H1 (cell line): ENCODE measurements at regions not wholly inside any gene's neighbourhood (a gene's known extent, or its start where the extent isn't known, plus 50 kb on each side); places are given as distances from the start of the nearest gene placed in this dataset.

ENCODE experiments used
- CTCF ChIA-PET: fragments of 300-600 bp; sonication (Branson Sonifier 250); formaldehyde crosslinking; loops from one replicate; lab custom pipeline; 2021; ENCODE audit not compliant: partially characterized antibody; lab: Charles Lee
- POLR2A ChIA-PET: fragments of 300-600 bp; sonication (Branson Sonifier 250); formaldehyde crosslinking; loops from one replicate; lab custom pipeline; 2021; ENCODE audit warnings: inconsistent platforms; ENCODE audit not compliant: partially characterized antibody; lab: Charles Lee
- DNase-seq, 2 experiments: peaks; one replicate each; pipeline versions ENCODE4 v3.0.0 to v3.0.0-alpha.2; 2010 to 2022; ENCODE audit warnings: low spot score in 2 of 2, low read depth in 1 of 2, mixed read lengths in 1 of 2
- FAIRE-seq: peaks from 2 replicates; lab custom pipeline; 2011; peaks lifted over from hg19 to GRCh38; lab: Jason Lieb, UNC
- H2AFZ ChIP-seq: 2 replicates; pipeline ENCODE4 v1.8.1; 2012; ENCODE audit warnings: low read length, inconsistent platforms
- H2AK5ac ChIP-seq: 2 replicates; pipeline ENCODE4 v1.6.1; 2013; ENCODE audit warnings: low read depth, low read length
- H2BK120ac ChIP-seq: replicated peaks from 2 replicates; pipeline ENCODE3; 2013; ENCODE audit warnings: low read depth, low read length, inconsistent platforms
- H2BK12ac ChIP-seq: 2 replicates; pipeline ENCODE4 v1.6.1; 2013; ENCODE audit warnings: low read depth, low read length
- H2BK15ac ChIP-seq: 2 replicates; pipeline ENCODE4 v1.6.1; 2013; ENCODE audit warnings: low read length
- H2BK20ac ChIP-seq: 2 replicates; pipeline ENCODE4 v1.6.1; 2013; ENCODE audit warnings: low read length
- H2BK5ac ChIP-seq: 2 replicates; pipeline ENCODE4 v1.6.1; 2013; ENCODE audit warnings: low read depth, low read length
- H3K14ac ChIP-seq: 2 replicates; pipeline ENCODE4 v1.6.1; 2013; ENCODE audit warnings: inconsistent platforms; ENCODE audit not compliant: insufficient read length
- H3K18ac ChIP-seq: 2 replicates; pipeline ENCODE4 v1.6.1; 2013; ENCODE audit warnings: low read length; ENCODE audit errors: extremely low read depth
- H3K23ac ChIP-seq: 2 replicates; pipeline ENCODE4 v1.6.1; 2013; ENCODE audit warnings: inconsistent platforms; ENCODE audit not compliant: insufficient read length
- H3K23me2 ChIP-seq: 2 replicates; pipeline ENCODE4 v1.6.1; 2013; ENCODE audit warnings: low read depth, low read length
- H3K27ac ChIP-seq: 2 replicates; pipeline ENCODE4 v1.6.1; 2011; ENCODE audit warnings: low read depth, low read length, inconsistent platforms
- H3K27me3 ChIP-seq, 4 experiments: replicated peaks in 1 of 4; 1 replicate in 1 of 4; 2 replicates in 3 of 4; pipeline versions ENCODE4 v1.6.1 to v1.8.1; 2011 to 2013; ENCODE audit warnings: low read length in 3 of 4, mild to moderate bottlenecking in 3 of 4, inconsistent platforms in 2 of 4, mixed read lengths in 2 of 4, moderate library complexity in 1 of 4; ENCODE audit not compliant: control insufficient read depth in 3 of 4, insufficient read depth in 3 of 4; ENCODE audit errors: extremely low read depth in 1 of 4
- H3K36me3 ChIP-seq, 4 experiments: 2 replicates each; pipeline versions ENCODE4 v1.6.1 to v1.8.1; 2011 to 2013; ENCODE audit warnings: mild to moderate bottlenecking in 4 of 4, low read length in 3 of 4, moderate library complexity in 2 of 4, control low read depth in 1 of 4, inconsistent platforms in 1 of 4; ENCODE audit not compliant: insufficient read depth in 4 of 4, control insufficient read depth in 2 of 4
- H3K4ac ChIP-seq: replicated peaks from 2 replicates; pipeline ENCODE3; 2013; ENCODE audit warnings: low read length, low read depth, mixed read lengths, inconsistent platforms; ENCODE audit not compliant: insufficient read length
- H3K4me1 ChIP-seq, 4 experiments: replicated peaks in 1 of 4; 1 replicate in 1 of 4; 2 replicates in 3 of 4; pipeline versions ENCODE4 v1.6.1 to v1.8.1; 2011 to 2013; ENCODE audit warnings: low read length in 3 of 4, inconsistent platforms in 2 of 4, mixed read lengths in 1 of 4; ENCODE audit not compliant: insufficient read depth in 4 of 4, control insufficient read depth in 3 of 4
- H3K4me2 ChIP-seq, 2 experiments: 2 replicates each; pipeline versions ENCODE4 v1.6.1 to v1.8.1; 2011 to 2013; ENCODE audit warnings: low read depth in 2 of 2, low read length in 2 of 2, control low read depth in 1 of 2, inconsistent platforms in 1 of 2, mild to moderate bottlenecking in 1 of 2; ENCODE audit not compliant: insufficient read depth in 1 of 2
- H3K4me3 ChIP-seq, 4 experiments: fragments of 200-600, 300-600 bp in 1 of 4; sonication (generic), shearing (Covaris generic), sonication (Bioruptor Twin) in 1 of 4; 2 replicates each; pipeline versions ENCODE4 v1.5.1 to v1.8.1; 2011 to 2016; ENCODE audit warnings: low read length in 4 of 4, low read depth in 3 of 4, control low read depth in 2 of 4, inconsistent platforms in 2 of 4, mild to moderate bottlenecking in 2 of 4, mixed read lengths in 1 of 4, moderate library complexity in 1 of 4; ENCODE audit not compliant: insufficient read depth in 2 of 4; ENCODE audit errors: extremely low read depth in 1 of 4
- H3K56ac ChIP-seq: replicated peaks from 2 replicates; pipeline ENCODE3; 2013; ENCODE audit warnings: low read depth, mild to moderate bottlenecking, mixed read lengths, low read length, inconsistent platforms; ENCODE audit not compliant: insufficient read length
- H3K79me1 ChIP-seq: 2 replicates; pipeline ENCODE4 v1.6.1; 2013; ENCODE audit warnings: low read depth, low read length, control low read depth
- H3K79me2 ChIP-seq, 2 experiments: 2 replicates each; pipeline versions ENCODE4 v1.6.1 to v1.8.1; 2012 to 2013; ENCODE audit warnings: low read length in 2 of 2, mild to moderate bottlenecking in 2 of 2, inconsistent platforms in 1 of 2; ENCODE audit not compliant: insufficient read depth in 2 of 2, control insufficient read depth in 1 of 2
- H3K9ac ChIP-seq, 4 experiments: replicated peaks in 1 of 4; 1 replicate in 1 of 4; 2 replicates in 3 of 4; pipeline versions ENCODE4 v1.6.1 to v1.8.1; 2011 to 2013; ENCODE audit warnings: low read depth in 3 of 4, low read length in 3 of 4, control low read depth in 2 of 4, mild to moderate bottlenecking in 2 of 4, moderate library complexity in 2 of 4, inconsistent platforms in 1 of 4; ENCODE audit errors: extremely low read depth in 1 of 4
- H3K9me3 ChIP-seq, 2 experiments: 2 replicates each; pipeline versions ENCODE4 v1.6.1 to v1.8.1; 2012 to 2013; ENCODE audit warnings: mild to moderate bottlenecking in 2 of 2, moderate library complexity in 2 of 2, control low read depth in 1 of 2, inconsistent platforms in 1 of 2, low read depth in 1 of 2, low read length in 1 of 2, mixed read lengths in 1 of 2; ENCODE audit not compliant: insufficient read depth in 2 of 2
- H4K20me1 ChIP-seq, 2 experiments: replicated peaks in 1 of 2; 2 replicates each; pipeline versions ENCODE3 to v1.8.1; 2011 to 2013; ENCODE audit warnings: inconsistent platforms in 2 of 2, low read length in 2 of 2, mild to moderate bottlenecking in 1 of 2; ENCODE audit not compliant: insufficient read depth in 2 of 2, control insufficient read depth in 1 of 2
- H4K5ac ChIP-seq: 2 replicates; pipeline ENCODE4 v1.6.1; 2013; ENCODE audit warnings: low read length, low read depth, mixed read lengths, inconsistent platforms; ENCODE audit not compliant: insufficient read length
- H4K8ac ChIP-seq: 2 replicates; pipeline ENCODE4 v1.8.0; 2013; ENCODE audit warnings: mild to moderate bottlenecking, moderate library complexity, low read length, inconsistent platforms; ENCODE audit not compliant: insufficient read depth; ENCODE audit errors: extremely low read depth
- H4K91ac ChIP-seq: replicated peaks from 2 replicates; pipeline ENCODE3; 2013; ENCODE audit warnings: low read length, mixed read lengths, inconsistent platforms; ENCODE audit not compliant: insufficient read length
- CEBPB ChIP-seq: IDR thresholded peaks from 2 replicates; pipeline ENCODE4 v1.6.1; 2012; ENCODE audit warnings: low read depth, low read length
- CREB1 ChIP-seq: IDR thresholded peaks from 2 replicates; pipeline ENCODE4 v1.6.1; 2012; ENCODE audit warnings: inconsistent platforms
- NANOG ChIP-seq: IDR thresholded peaks from 2 replicates; pipeline ENCODE4 v1.6.1; 2011; ENCODE audit warnings: low read length, low read depth, mild to moderate bottlenecking, inconsistent platforms; ENCODE audit not compliant: insufficient read depth, poor library complexity, severe bottlenecking
- NRF1 ChIP-seq: IDR thresholded peaks from 2 replicates; pipeline ENCODE4 v1.6.1; 2011; ENCODE audit warnings: mild to moderate bottlenecking, low read depth, low read length, improper control_type of control experiment
- POLR2AphosphoS5 ChIP-seq: IDR thresholded peaks from 2 replicates; pipeline ENCODE4 v1.6.1; 2011; ENCODE audit warnings: low read depth, low read length
- RXRA ChIP-seq: IDR thresholded peaks from 2 replicates; pipeline ENCODE4 v1.6.1; 2011; ENCODE audit warnings: low read depth, mild to moderate bottlenecking, low read length, moderate library complexity; ENCODE audit not compliant: insufficient read depth
- SP1 ChIP-seq: IDR thresholded peaks from 2 replicates; pipeline ENCODE4 v1.6.1; 2011; ENCODE audit warnings: low read depth, low read length
- TEAD4 ChIP-seq: IDR thresholded peaks from 2 replicates; pipeline ENCODE4 v1.6.1; 2012; ENCODE audit warnings: low read depth, low read length, inconsistent platforms, mixed read lengths
- WGBS, 2 experiments: shearing (Covaris generic) in 1 of 2; methylation state at CpG; one replicate each; pipeline versions ENCODE4 v1.1.6 to v1.1.7; 2013 to 2015; ENCODE audit warnings: low lambda C conversion rate in 2 of 2, mixed read lengths in 2 of 2, inconsistent platforms in 1 of 2, low coverage in 1 of 2, missing lambda C conversion rate in 1 of 2; ENCODE audit not compliant: insufficient replicate concordance in 2 of 2, insufficient coverage in 1 of 2, insufficient read length in 1 of 2; ENCODE audit errors: extremely low coverage in 1 of 2, missing lambda C conversion rate in 1 of 2; 5-methylcytosine and 5-hydroxymethylcytosine counted together

DNA sequence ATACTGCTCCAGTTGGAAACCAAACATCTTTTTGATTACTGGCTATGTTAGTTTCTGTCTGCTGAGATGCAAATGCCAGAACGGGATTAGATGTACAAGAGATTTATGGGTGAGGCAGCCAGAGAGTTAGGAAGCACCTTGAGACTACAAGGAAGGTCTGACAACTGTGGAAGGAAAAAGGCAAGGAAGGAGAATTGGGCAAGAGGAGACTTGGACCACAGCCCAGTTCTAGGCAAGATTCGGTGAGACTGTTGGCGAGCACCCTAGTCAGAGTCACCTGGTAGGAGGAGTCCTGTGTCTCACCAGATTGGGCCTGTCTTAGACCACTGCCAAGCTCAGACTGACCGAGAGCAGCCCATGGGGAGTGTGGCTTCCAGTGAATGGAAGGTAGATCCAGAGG, 91.8 kb upstream of the F13A1 start:
- no peak overlapping the region for H3K23ac ChIP-seq
- no peaks in the 10 kb centered on the region for H3K27me3 ChIP-seq
- no peaks in the 10 kb centered on the region for H3K79me1 ChIP-seq
- no peak overlapping the region for H3K4me3 ChIP-seq
- no peaks in the 10 kb centered on the region for H3K23me2 ChIP-seq
- 0 out of 7 replicates have a peak, but pooled peaks cover 0 to 2% (median 0%) of the 10 kb centered on the region in 4 experiments for H3K4me1 ChIP-seq
- H3K27ac ChIP-seq, result no peak overlapping the region
- H2AK5ac ChIP-seq, result no peak overlapping the region
- no peak overlapping the region for H2AFZ ChIP-seq
- H3K4me2 ChIP-seq, result no peak overlapping the region
- POLR2A ChIA-PET, result interaction anchor here (1.1 kb wide), 1 partner anchor 10 kb away, joined by 4 read pairs; no protein-coding TSS in a partner anchor
- no peak overlapping the region for H3K14ac ChIP-seq
- H3K18ac ChIP-seq, result no peak overlapping the region
- H2BK20ac ChIP-seq, result no peak overlapping the region
- no peaks in the 10 kb centered on the region for H3K36me3 ChIP-seq
- peak overlapping the region; percentile 45; the same call in 1 of the 2 replicates for H4K8ac ChIP-seq
- TF ChIP-seq RXRA, result no peak
- TF ChIP-seq POLR2AphosphoS5, result no peak
- TF ChIP-seq NRF1, result no peak
- no peak for TF ChIP-seq CEBPB
- no peak for TF ChIP-seq TEAD4
- TF ChIP-seq CREB1, result no peak
- TF ChIP-seq SP1, result no peak
- no peak for TF ChIP-seq NANOG
- H3K79me2 ChIP-seq, result no peaks in the 10 kb centered on the region
- DNase-seq, result no peak
- 93% methylated on average over 4 of the region's 4 CpGs; no CpG with 5 or more reads in 1 of the 2 experiments for WGBS, 2 experiments
- no peak overlapping the region for H2BK5ac ChIP-seq
- CTCF ChIA-PET, result no interaction called here
- no peaks in the 10 kb centered on the region for H4K20me1 ChIP-seq
- no peak overlapping the region for H2BK15ac ChIP-seq
- no peak overlapping the region for H2BK120ac ChIP-seq
- no peak overlapping the region for H3K4ac ChIP-seq
- no peak overlapping the region for H4K91ac ChIP-seq
- H2BK12ac ChIP-seq, result no peak overlapping the region
- no peak for FAIRE-seq
- no peaks in the 10 kb centered on the region for H3K9me3 ChIP-seq
- H3K56ac ChIP-seq, result no peak overlapping the region
- no peak overlapping the region for H4K5ac ChIP-seq
- no peak overlapping the region for H3K9ac ChIP-seq
